ENCODE measurements at regions not wholly inside any gene's neighbourhood (a gene's known extent, or its start where the extent isn't known, plus 50 kb on each side); places are given as distances from the start of the nearest gene placed in this dataset.

GRCh38 chr3:17965331-17965730 is 222.9 kb upstream of the TBC1D5 start:
- Histone ChIP-seq H3K27me3 (ENCODE audit: low read length) (no peaks in the 10 kb centered on the region), H3K27ac (ENCODE audit: low read depth, low read length) (no peak overlapping the region), H3K9ac (ENCODE audit: low read length) (no peak overlapping the region), H3K4me2 (ENCODE audit: low read depth, low read length, poor library complexity, severe bottlenecking) (no peak overlapping the region), H3K4me3 (ENCODE audit: insufficient read depth, low read length, poor library complexity, severe bottlenecking) (no peak overlapping the region), H3K79me2 (ENCODE audit: insufficient read depth, low read length) (no peaks in the 10 kb centered on the region), H3K9me2 (replicated peaks; ENCODE audit: insufficient read depth, low read length) (no peaks in the 10 kb centered on the region; the same call in 1 of the 2 replicates), H4K20me1 (ENCODE audit: low read depth, low read length) (no peaks in the 10 kb centered on the region), H3K36me3 (ENCODE audit: low read length) (no peaks in the 10 kb centered on the region), H2AFZ (ENCODE audit: low read depth, low read length, severe bottlenecking) (no peak overlapping the region), H3K9me3 (ENCODE audit: insufficient read depth, low read length) (no peaks in the 10 kb centered on the region), H3F3A (ENCODE audit: insufficient read depth) (no peaks in the 10 kb centered on the region)
- TF ChIP-seq EZH2phosphoT487 (conservative IDR thresholded peaks at IDR 0.05; ENCODE audit: low read length) (no peak), CTCF (IDR thresholded peaks at IDR 0.05; ENCODE audit: insufficient read depth, low read length, poor library complexity, severe bottlenecking) (no peak)

- Histone ChIP-seq H3K36me3 (ENCODE audit: low read length) (no peaks in the 10 kb centered on the region), H3K27me3 (ENCODE audit: low read length) (no peaks in the 10 kb centered on the region), H2AFZ (ENCODE audit: low read depth, low read length, severe bottlenecking) (no peak overlapping the region), H3K9ac (ENCODE audit: low read length) (no peak overlapping the region), H3K4me3 (ENCODE audit: insufficient read depth, low read length, poor library complexity, severe bottlenecking) (no peak overlapping the region), H3K4me2 (ENCODE audit: low read depth, low read length, poor library complexity, severe bottlenecking) (no peak overlapping the region), H3K79me2 (ENCODE audit: insufficient read depth, low read length) (no peaks in the 10 kb centered on the region), H3F3A (ENCODE audit: insufficient read depth) (no peaks in the 10 kb centered on the region), H3K9me2 (replicated peaks; ENCODE audit: insufficient read depth, low read length) (no peaks in the 10 kb centered on the region; the same call in 1 of the 2 replicates), H3K9me3 (ENCODE audit: insufficient read depth, low read length) (no peaks in the 10 kb centered on the region), H4K20me1 (ENCODE audit: low read depth, low read length) (no peaks in the 10 kb centered on the region), H3K27ac (ENCODE audit: low read depth, low read length) (no peak overlapping the region)
- TF ChIP-seq CTCF (IDR thresholded peaks at IDR 0.05; ENCODE audit: insufficient read depth, low read length, poor library complexity, severe bottlenecking) (no peak), EZH2phosphoT487 (conservative IDR thresholded peaks at IDR 0.05; ENCODE audit: low read length) (no peak)
Observed at GRCh38 chr3:17964108-17964507, 221.7 kb upstream of the TBC1D5 start.

DNA sequence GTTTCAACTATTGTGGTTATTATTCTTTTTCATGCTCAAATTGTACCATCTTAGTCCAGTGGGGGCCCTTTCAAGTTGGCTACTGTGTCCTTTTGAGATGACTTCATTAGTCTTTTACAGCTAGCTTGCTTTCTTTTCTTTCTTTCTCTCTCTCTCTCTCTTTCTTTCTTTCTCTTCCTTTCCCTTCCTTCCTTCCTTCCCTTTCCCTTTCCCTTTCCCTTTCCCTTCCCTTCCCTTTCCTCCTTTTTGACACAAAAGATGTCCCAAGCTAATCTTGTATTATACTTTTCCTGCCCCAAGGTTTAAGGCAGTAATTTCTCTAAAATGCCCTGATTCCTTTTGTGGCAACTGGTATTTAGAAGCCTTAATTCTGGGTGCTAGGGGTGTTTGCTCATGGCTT is 213.0 kb upstream of the TBC1D5 start:
- TF ChIP-seq EZH2phosphoT487 (conservative IDR thresholded peaks at IDR 0.05; ENCODE audit: low read length) (no peak), CTCF (IDR thresholded peaks at IDR 0.05; ENCODE audit: insufficient read depth, low read length, poor library complexity, severe bottlenecking) (no peak)

More for the DNA sequence above, 213.0 kb upstream of the TBC1D5 start:
- no peaks in the 10 kb centered on the region for H3K36me3 ChIP-seq (ENCODE audit: low read length)
- H3K4me2 ChIP-seq (ENCODE audit: low read depth, low read length, poor library complexity, severe bottlenecking): no peak overlapping the region
- H3F3A ChIP-seq (ENCODE audit: insufficient read depth): no peaks in the 10 kb centered on the region
- no peaks in the 10 kb centered on the region for H3K27me3 ChIP-seq (ENCODE audit: low read length)
- no peaks in the 10 kb centered on the region for H3K9me2 ChIP-seq (replicated peaks; ENCODE audit: insufficient read depth, low read length)
- no peak overlapping the region for H3K4me3 ChIP-seq (ENCODE audit: insufficient read depth, low read length, poor library complexity, severe bottlenecking)
- H3K79me2 ChIP-seq (ENCODE audit: insufficient read depth, low read length): no peaks in the 10 kb centered on the region
- no peak overlapping the region for H3K27ac ChIP-seq (ENCODE audit: low read depth, low read length)
- no peaks in the 10 kb centered on the region for H3K9me3 ChIP-seq (ENCODE audit: insufficient read depth, low read length)
- no peaks in the 10 kb centered on the region for H4K20me1 ChIP-seq (ENCODE audit: low read depth, low read length)
- H2AFZ ChIP-seq (ENCODE audit: low read depth, low read length, severe bottlenecking): no peak overlapping the region
- no peak overlapping the region for H3K9ac ChIP-seq (ENCODE audit: low read length)

Data from SU-DHL-6 (cell line).